K562 (cell line): ENCODE measurements at regions not wholly inside any gene's neighbourhood (a gene's known extent, or its start where the extent isn't known, plus 50 kb on each side); places are given as distances from the start of the nearest gene placed in this dataset.

Experiments
- ATAC-seq: fragments of 200-7000 bp; cut with Tn5 transposase; 3 replicates; pipeline ENCODE4 v1.9.1; 2020; ENCODE audit warnings: moderate library complexity
- BruUV-seq: library from RNA; stranded (reverse); fragments of 400-500 nt; replicated peaks from 2 replicates; lab custom pipeline; 2021; lab: Mats Ljungman, UMichigan
- CTCF ChIA-PET: fragments of 300-600 bp; formaldehyde crosslinking; extraction: SDS; loops from one replicate; lab custom pipeline; 2021; ENCODE audit warnings: low intra/inter-chr PET ratio; lab: Yijun Ruan, JAX
- POLR2A ChIA-PET: fragments of 300-600, 350-650 bp; sonication (Branson Sonifier 250); formaldehyde crosslinking; extraction: SDS; loops from one replicate; lab custom pipeline; 2021; ENCODE audit warnings: antibody characterized with exemption, inconsistent platforms; lab: Yijun Ruan, JAX
- DNase-seq, 4 experiments: peaks; one replicate each; pipeline versions ENCODE4 v3.0.0 to v3.0.0-alpha.2; 2011 to 2018; ENCODE audit warnings: low spot score in 3 of 4, mixed read lengths in 3 of 4; ENCODE audit errors: extremely low read depth in 1 of 4
- FAIRE-seq: peaks from 2 replicates; lab custom pipeline; 2011; peaks lifted over from hg19 to GRCh38; lab: Jason Lieb, UNC
- H2AFZ ChIP-seq: 2 replicates; pipeline ENCODE4 v1.6.0; 2011; ENCODE audit warnings: low read depth, low read length, control low read depth, inconsistent platforms
- H3K27ac ChIP-seq: fragments of 200-600 bp; 3 replicates; pipeline ENCODE4 v1.8.0; 2011; ENCODE audit warnings: low read depth, mild to moderate bottlenecking, control low read depth, inconsistent platforms, low read length, moderate library complexity, mixed read lengths; ENCODE audit errors: extremely low read depth
- H3K27me3 ChIP-seq, 2 experiments: fragments of 300-600 bp in 1 of 2; 2 replicates in 1 of 2; 3 replicates in 1 of 2; pipeline versions ENCODE4 v1.6.0 to v1.8.0; 2011; ENCODE audit warnings: inconsistent platforms in 2 of 2, low read length in 2 of 2, mild to moderate bottlenecking in 1 of 2, mixed read lengths in 1 of 2, moderate library complexity in 1 of 2; ENCODE audit not compliant: control insufficient read depth in 2 of 2, insufficient read depth in 2 of 2
- H3K36me3 ChIP-seq: fragments of 300-600 bp; 3 replicates; pipeline ENCODE4 v1.8.0; 2011; ENCODE audit warnings: mild to moderate bottlenecking, low read length, inconsistent platforms; ENCODE audit not compliant: control insufficient read depth, insufficient read depth
- H3K4me1 ChIP-seq, 2 experiments: fragments of 200-600 bp in 1 of 2; replicated peaks in 1 of 2; 2 replicates in 1 of 2; 3 replicates in 1 of 2; pipeline versions ENCODE4 v1.5.1 to v1.8.0; 2011; ENCODE audit warnings: inconsistent platforms in 2 of 2, low read length in 2 of 2, mild to moderate bottlenecking in 1 of 2, mixed read lengths in 1 of 2, moderate library complexity in 1 of 2; ENCODE audit not compliant: control insufficient read depth in 2 of 2, insufficient read depth in 2 of 2
- H3K4me2 ChIP-seq: 2 replicates; pipeline ENCODE4 v1.6.1; 2011; ENCODE audit warnings: low read length, control low read depth, inconsistent platforms, mixed read lengths; ENCODE audit not compliant: insufficient read depth
- H3K4me3 ChIP-seq: fragments of 200-600 bp; sonication (generic), shearing (Covaris generic); 2 replicates; pipeline ENCODE4 v1.5.1; 2016; ENCODE audit warnings: control low read depth, inconsistent platforms
- H3K79me2 ChIP-seq: fragments of 200-600 bp; 3 replicates; pipeline ENCODE4 v1.8.0; 2011; ENCODE audit warnings: low read length, inconsistent platforms; ENCODE audit not compliant: control insufficient read depth, insufficient read depth
- H3K9ac ChIP-seq, 2 experiments: 2 replicates each; pipeline versions ENCODE4 v1.6.0 to v1.6.1; 2011; ENCODE audit warnings: low read depth in 2 of 2, low read length in 2 of 2, control low read depth in 1 of 2, inconsistent platforms in 1 of 2, mild to moderate bottlenecking in 1 of 2, mixed read lengths in 1 of 2; ENCODE audit not compliant: insufficient read depth in 1 of 2
- H3K9me1 ChIP-seq: one replicate; pipeline ENCODE4 v1.6.0; 2011; ENCODE audit warnings: inconsistent platforms, mild to moderate bottlenecking, low read length, moderate library complexity; ENCODE audit not compliant: control insufficient read depth, insufficient read depth
- H3K9me3 ChIP-seq: replicated peaks from 2 replicates; pipeline ENCODE4 v1.5.1; 2011; ENCODE audit warnings: low read depth, low read length, inconsistent platforms; ENCODE audit not compliant: control insufficient read depth, insufficient read depth
- H4K20me1 ChIP-seq: replicated peaks from 2 replicates; pipeline ENCODE4 v1.6.1; 2011; ENCODE audit warnings: low read length, inconsistent platforms, mixed read lengths; ENCODE audit not compliant: control insufficient read depth, insufficient read depth
- C11orf30 ChIP-seq: fragments of 450-650 bp; IDR thresholded peaks from 2 replicates; pipeline ENCODE4 v1.6.1; 2016; ENCODE audit warnings: low read depth, mild to moderate bottlenecking
- MAFF ChIP-seq: IDR thresholded peaks from 2 replicates; pipeline ENCODE4 v1.6.1; 2012; ENCODE audit warnings: low read length, improper control_type of control experiment
- PCBP1 ChIP-seq: fragments of 200-400 bp; formaldehyde crosslinking; IDR thresholded peaks from 2 replicates; pipeline ENCODE4 v1.6.1; 2018; ENCODE audit warnings: mild to moderate bottlenecking, low read depth, low read length; ENCODE audit not compliant: poor library complexity, severe bottlenecking
- PURB ChIP-seq: sonication (generic); formaldehyde crosslinking; IDR thresholded peaks from 2 replicates; pipeline ENCODE4 v1.9.0; 2021; ENCODE audit warnings: low read depth, mild to moderate bottlenecking, missing genetic modification reagents
- ZNF3 ChIP-seq: fragments of 250-450 bp; sonication (Bioruptor Pico); IDR thresholded peaks from 2 replicates; pipeline ENCODE4 v1.5.0; 2021; ENCODE audit warnings: mild to moderate bottlenecking, moderate library complexity
- WGBS: fragments of 100-300 bp; shearing (Covaris generic); methylation state at CpG from one replicate; pipeline ENCODE4 v1.1.6; 2016; ENCODE audit warnings: low coverage, mixed read lengths; ENCODE audit not compliant: insufficient coverage; ENCODE audit errors: missing lambda C conversion rate; 5-methylcytosine and 5-hydroxymethylcytosine counted together
- in situ Hi-C: fragments of 300-500 bp; cut with MboI; formaldehyde crosslinking; loops from 4 replicates; pipeline ENCODE4 v1.15.0; 2018; ENCODE audit warnings: inconsistent platforms, mixed read lengths
- intact Hi-C: fragments of 100-400 bp; cut with micrococcal nuclease; formaldehyde crosslinking; loops from 2 replicates; pipeline ENCODE4 v1.14.2; 2022

DNA sequence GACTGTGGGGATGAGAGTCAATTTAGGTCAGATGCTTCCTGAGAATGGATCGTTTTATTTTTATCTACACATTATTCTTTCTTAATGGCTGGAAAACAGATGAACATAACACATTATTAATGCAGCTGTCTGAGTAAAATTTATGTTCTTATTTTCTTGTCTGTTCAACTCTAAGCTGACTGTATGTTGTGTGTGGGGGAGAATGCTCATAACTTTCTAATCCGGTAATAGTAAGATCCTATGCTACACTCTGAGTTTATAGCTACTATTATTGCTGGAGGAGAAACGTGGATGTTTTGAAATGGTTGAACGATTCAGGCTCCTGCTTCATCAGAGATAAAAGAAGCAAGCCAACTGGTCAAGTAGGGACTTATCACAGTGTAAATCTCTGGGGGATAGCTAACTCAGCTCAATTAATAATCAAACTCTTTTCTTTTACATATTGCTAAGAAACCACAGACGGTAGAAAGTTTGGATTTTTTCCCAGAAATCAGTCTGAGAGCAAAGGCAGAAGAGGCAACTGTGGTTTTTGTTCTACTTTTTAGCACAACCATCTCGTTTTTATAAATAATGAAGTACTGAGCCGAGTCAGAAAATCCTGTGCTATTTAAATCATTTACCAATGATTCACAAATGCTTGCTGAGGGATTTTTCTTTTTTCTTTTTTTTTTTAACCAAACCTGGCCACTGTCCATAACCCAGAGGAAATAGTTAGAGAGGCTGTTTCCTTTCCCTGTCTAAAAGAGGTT lies 265.0 kb upstream of the FAM174A start (continued):
- no peak for TF ChIP-seq PCBP1
- TF ChIP-seq ZNF3 (CRISPR knock-in tag): no peak
- TF ChIP-seq C11orf30: no peak

DNA sequence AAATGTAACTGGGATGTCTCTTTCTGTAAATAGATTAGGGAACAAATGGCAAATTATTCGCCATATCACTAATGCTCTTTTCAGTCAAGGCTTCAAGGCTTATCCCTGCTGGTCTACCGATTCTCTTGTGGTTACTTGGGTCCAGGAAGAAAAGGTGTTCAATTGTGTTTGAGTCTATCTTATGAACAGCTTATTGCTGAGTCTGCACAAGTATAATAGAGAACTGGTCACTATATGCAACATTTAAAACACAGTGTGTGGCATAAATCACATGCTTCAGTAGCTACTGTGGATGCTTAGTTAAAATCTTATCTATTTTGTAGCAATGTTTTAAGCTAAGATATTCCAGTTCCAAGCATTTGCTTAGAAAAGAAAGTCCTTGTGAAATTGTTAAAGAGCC lies 274.2 kb upstream of the FAM174A start:
- H4K20me1 ChIP-seq: no peaks in the 10 kb centered on the region
- H3K79me2 ChIP-seq: no peaks in the 10 kb centered on the region
- BruUV-seq: no TSS peak
- no peaks in the 10 kb centered on the region for H3K36me3 ChIP-seq
- H3K4me2 ChIP-seq: no peak overlapping the region
- no peak overlapping the region for H3K9ac ChIP-seq
- 0% methylated on average over 2 of the region's 2 CpGs for WGBS
- CTCF ChIA-PET: no interaction called here
- POLR2A ChIA-PET: no interaction called here
- no peak for FAIRE-seq
- DNase-seq: no peak
- no peak for ATAC-seq
- no peaks in the 10 kb centered on the region for H3K27me3 ChIP-seq
- H3K4me3 ChIP-seq: no peak overlapping the region
- H3K4me1 ChIP-seq: no peaks in the 10 kb centered on the region
- no peaks in the 10 kb centered on the region for H3K9me1 ChIP-seq
- in situ Hi-C loops (no loop called here), intact Hi-C loops (no loop called here)
- TF ChIP-seq MAFF (0 out of 2 replicates have a peak, but pooled peaks have one; percentile 4), PURB (CRISPR knock-in tag) (no peak)
- no peak overlapping the region for H3K27ac ChIP-seq
- H2AFZ ChIP-seq: no peak overlapping the region
- peaks cover 1% of the 10 kb centered on the region; the same call in 1 of the 2 replicates for H3K9me3 ChIP-seq
